ENCODE measurements at regions not wholly inside any gene's neighbourhood (a gene's known extent, or its start where the extent isn't known, plus 50 kb on each side); places are given as distances from the start of the nearest gene placed in this dataset.

- no peak for DNase-seq
These were observed 151.8 kb upstream of the ADRA1B start for GRCh38 chr5:159764283-159765134.

- DNase-seq = no peak
These were observed 151.2 kb upstream of the ADRA1B start for GRCh38 chr5:159765135-159765433.

DNA sequence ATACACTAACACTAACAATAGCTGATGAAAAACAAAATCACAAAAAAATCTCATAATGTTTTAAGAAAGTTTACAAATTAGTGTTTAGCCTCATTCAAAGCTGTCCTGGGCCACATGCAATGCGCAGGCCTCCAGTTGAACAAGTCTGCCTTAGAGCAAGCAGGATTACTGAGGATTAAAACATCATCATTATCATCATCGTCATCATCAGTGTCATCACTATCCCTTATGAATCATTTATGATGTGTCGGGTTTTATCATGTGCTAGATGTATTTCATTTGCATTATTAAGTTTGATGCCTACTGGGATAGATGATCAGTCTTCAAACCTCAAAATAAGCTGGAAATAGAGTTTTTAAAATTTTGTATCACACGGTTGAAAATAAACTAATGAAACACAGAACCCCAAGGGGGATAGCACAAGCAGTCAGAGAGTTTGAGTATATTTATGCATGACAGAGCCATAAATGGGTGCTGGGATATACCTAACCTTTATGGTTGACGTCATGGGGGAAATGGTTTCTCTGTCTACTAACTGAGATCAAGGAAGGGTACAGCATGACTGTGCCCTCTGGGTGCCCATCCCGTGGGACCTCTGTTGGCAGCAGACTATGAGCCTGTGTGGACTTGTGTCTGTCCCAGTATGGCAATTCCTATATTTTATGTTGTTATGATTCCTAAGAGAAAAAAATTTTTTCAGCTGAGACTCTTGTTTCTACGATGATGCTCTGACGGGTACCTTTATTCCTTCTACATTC is 150.3 kb upstream of the ADRA1B start:
- no peak for DNase-seq

DNA sequence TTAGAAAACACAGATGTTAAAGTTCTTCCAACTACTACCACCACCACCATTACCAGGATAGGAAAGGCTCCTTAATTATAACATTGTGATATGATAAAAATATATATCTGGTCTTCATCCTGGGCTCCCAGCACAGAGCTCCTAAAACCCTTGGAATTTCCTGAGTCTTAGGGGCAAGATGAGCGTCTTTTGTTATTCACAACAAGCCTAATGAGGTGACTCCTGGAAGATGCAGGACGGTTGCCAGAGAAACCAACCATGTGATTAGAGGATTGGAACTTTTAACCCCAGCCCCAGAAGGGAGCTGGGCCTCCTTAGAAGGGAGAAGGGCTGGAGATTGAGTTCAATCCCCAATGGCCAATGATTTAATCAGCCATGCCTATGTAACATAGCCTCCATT is 148.0 kb upstream of the ADRA1B start:
- DNase-seq = no peak

GRCh38 chr5:159772698-159773061 is 143.6 kb upstream of the ADRA1B start:
- no peak for DNase-seq

GRCh38 chr5:159773062-159773924 is 143.0 kb upstream of the ADRA1B start:
- DNase-seq = peak; percentile 65

DNA sequence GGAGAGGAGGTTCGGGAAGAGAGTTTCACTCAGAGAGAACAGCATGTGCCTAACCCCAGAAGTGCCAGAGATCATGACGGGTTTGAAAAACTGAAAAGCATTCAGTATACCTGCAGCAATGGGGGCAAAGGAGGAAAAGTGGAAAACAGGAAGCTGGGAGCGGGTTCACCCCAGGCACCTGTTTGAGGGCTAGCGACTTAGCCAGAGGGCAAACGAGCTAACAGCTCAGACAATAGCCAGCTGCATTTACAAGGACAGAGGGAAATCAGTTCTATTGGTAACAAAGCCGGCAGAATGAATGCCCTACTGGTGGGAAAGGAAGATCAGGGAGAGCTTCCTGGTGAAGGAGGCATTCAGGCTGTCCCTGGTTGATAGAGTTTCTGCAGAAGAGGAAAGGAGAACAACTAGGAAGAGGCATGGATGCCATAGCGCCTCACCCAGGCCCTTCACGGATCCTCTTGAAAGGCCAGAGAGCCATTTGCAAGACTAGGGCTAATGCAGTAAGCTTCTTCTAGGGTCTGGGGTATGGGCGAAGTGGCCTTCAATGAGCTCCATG is 141.7 kb upstream of the ADRA1B start:
- DNase-seq = no peak

GRCh38 chr5:159775890-159776289 is 140.4 kb upstream of the ADRA1B start:
- DNase-seq = no peak

GRCh38 chr5:159777049-159777660 is 139.1 kb upstream of the ADRA1B start:
- DNase-seq = no peak

- no peak for DNase-seq
These were observed 136.8 kb upstream of the ADRA1B start for GRCh38 chr5:159779481-159779880.

DNA sequence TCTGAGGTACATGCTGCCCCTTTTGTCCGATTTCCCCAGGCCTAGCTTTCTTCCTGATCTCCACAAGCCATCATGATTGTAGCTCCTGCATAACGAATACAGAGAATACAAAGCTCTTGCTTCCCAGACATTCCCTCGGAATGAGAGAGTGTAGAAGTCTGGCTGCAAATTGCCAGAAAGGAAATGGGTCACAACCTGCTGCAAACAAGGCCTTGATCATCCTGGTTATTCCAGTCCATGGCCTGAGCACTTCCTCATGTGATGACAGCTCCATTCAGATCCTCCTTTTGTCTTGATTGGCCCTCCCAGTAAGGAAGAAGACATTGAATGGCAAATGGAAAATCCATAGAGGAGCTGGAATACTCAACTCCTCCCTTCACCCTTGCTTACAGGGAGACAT is 136.0 kb upstream of the ADRA1B start:
- DNase-seq = no peak

DNA sequence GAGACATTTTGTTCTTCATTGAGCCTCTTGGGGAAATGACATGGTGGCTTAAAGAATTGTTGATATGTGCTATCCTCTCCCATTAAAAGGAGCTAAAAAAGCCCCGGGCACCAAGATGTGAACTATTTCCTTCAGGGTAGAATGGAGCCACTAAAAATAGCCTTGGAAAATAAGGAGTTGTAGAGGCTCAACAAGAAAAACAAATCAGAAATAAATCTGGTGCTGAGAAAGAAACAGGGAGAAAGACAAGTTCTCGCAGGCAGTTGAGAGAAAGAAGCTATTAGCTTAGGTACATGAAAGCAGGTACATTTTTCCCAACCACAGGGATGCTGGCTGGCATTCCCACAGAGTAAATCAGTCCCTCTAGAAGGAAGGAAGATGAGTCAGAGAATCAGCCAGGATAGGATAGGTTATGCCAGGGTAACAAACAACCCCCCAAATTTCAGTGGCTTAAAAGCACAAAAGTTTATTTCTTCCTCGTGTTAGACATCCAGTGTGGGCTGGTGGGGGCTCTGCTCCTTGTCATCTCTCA is 134.6 kb upstream of the ADRA1B start:
- DNase-seq = no peak

DNA sequence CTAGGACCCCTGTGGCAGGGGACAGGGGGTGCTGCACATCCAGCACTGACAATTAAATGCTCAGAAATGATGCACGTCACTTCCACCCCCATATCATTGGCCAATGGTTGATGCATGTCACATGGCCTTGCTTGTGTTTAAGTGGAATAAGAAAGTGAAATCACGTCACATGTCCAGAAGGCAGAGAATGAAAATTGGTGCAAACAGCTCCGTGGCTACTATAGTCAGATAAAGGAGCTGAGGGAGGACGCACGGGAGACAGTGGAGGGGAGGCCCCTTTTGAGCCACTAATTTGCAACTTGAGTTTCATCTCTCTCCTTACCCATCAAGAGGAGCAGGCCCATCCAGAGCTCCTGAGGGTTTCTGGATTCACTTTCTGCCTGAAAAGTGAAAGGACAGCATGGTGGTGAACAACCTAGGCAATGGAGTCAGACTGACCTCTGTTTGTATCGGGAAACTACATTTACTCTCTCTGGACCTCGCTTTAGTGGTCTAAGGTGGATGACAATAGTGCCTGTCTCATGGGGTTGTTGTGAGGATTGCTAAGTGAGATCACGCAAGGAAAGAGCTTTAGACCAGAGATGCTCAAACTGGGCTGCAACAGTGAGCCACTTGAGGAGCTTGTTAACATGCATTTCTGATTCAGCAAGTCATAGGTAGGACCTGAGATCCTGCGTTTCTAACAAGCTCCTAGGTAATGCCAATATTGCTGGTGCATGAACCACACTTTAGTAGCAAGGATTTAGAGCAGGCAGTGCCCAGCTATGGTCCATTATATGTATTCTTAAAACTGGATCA is 133.9 kb upstream of the ADRA1B start:
- no peak for DNase-seq

DNA sequence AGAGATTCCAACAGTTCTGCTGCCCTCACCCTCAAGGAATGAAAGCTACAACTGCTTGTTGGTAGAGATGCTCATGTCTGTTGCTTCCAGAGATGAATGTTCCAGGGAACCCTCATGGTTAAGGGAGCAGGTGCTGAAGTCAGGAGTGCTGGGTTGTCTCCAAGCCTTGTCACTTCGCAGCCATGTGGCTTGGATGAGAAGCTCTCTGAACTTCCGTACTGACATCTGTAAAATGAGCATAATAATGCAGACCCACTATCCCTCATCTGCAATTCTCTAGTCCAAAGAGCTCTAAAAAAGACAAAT is 133.3 kb upstream of the ADRA1B start:
- no peak for DNase-seq

GRCh38 chr5:159783726-159784247 is 132.5 kb upstream of the ADRA1B start:
- no peak for DNase-seq

- no peak for DNase-seq
These were observed 131.3 kb upstream of the ADRA1B start for GRCh38 chr5:159784993-159785392.

DNA sequence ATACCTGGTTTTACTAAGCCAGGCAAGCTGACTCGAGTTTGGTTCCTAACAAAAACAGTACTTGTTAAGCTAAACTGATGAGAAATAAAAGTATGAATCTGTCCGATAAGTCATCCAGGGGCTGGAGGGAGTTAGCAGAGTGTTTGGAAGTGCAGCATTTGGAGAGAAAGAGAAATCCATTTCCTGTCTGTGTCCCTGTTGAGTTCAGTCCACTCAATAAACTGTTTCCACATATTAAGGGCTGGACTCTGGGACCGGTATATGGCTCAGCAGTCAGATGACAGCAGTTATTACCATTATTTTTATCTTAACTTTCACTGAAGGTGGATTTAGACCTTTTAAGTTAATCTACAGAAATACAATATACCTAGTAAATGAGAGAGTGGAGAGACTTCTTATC is 130.6 kb upstream of the ADRA1B start:
- peak; percentile 38 for DNase-seq

DNA sequence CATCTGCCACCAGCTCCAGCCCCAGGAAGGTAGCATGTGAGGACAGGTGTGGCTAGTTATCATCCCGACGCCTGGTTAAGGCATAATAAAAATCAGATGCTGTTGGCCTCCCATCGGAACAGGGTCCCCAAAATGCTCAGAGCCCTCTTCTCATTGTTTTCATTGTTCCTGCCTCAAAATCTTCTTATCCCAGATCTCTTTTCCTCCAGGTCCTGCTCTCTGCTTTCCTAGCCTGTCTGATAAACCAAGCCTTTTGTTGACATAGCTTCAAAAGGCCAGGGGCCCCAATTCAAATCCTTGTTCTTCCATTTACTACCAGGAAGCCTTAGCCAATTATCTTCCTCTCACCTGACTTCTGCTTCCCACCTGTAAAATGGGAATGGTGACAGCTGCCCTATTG is 130.1 kb upstream of the ADRA1B start:
- no peak for DNase-seq

DNA sequence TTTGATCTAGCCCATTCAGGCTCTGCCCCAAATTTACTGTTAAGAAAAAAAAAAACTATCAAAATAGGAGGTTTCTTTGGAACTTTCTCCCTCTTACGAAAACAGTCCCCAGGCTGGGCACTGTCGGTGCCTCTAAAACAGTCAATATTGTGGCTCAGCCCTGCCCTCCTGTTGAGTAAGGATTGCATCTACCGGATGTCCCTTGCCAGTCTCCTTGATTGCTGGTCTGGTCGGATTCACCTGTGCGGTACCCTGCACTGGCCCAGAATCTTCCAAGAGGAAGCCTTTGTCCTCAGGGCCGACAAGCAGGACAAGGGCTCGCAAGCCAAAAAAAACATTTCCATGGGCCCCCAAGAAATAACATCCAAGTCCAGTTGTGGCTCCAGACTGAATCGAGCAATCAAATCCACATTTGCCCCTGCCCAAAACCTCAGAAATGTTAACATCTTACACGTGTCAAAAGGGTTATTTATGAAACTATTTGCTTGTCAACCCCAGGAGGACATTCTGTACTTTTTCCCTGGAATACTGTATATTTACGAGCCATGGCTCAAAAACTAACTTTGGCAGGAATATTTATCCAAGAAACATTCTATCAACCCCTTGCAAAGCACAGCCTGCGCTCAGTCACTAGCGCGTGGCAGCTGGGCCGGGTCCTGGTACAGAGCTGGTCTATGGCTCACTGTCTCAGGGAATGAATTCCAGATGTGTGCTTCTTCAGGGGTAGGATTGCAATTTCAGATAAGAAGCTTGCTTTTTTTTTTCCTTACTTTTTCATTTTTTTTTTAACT is 129.2 kb upstream of the ADRA1B start:
- DNase-seq = peak; percentile 19

DNA sequence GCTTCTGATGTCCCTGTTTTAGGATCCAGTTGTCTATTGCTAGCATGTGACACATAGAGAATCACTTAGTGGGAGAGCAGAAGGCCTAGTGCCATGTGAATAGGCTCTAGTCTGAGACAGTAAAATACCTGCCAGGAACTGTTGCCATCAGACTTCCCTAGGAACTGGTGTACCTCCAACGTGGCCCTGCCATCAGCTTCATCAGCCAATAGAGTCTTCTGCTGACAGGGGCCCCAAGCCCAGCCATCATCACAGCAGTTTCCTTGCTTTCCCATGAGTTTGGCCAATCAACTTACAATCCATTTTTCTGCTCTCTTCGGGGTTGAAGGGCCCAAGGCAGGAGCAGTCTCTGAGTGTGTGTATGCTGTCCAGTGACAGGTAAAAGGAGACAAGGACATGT is 128.4 kb upstream of the ADRA1B start:
- DNase-seq = no peak

All from hindlimb muscle (tissue), 1 donor.